ENCODE measurements at regions not wholly inside any gene's neighbourhood (a gene's known extent, or its start where the extent isn't known, plus 50 kb on each side); places are given as distances from the start of the nearest gene placed in this dataset.

DNA sequence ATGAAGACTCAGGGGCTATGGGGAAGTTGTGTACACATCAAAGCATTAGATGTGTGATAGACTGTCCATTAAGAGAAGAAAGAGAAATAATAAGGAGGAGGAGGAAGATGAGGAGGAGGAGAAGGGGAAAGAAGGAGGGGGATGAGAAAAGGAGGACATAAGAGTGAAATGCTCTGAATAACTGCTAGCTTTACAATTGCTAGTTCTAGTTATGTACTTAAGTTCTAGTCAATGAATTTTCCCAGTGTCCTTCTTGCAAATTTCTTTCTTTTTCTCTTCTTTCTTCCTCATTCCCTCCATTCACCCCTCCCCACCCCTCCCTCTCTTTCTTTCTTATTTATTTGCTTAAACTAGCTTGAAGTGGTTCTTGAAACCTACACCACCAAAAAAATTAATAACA is 534.9 kb upstream of the GRAMD2B start:
- no peak for TF ChIP-seq YY1 (IDR thresholded peaks at IDR 0.05; ENCODE audit: insufficient read depth, insufficient read length)
- no peak for TF ChIP-seq SUZ12 (IDR thresholded peaks at IDR 0.05; ENCODE audit: extremely low read depth, insufficient read depth, insufficient read length)
